HepG2 (cell line): ENCODE measurements at regions not wholly inside any gene's neighbourhood (a gene's known extent, or its start where the extent isn't known, plus 50 kb on each side); places are given as distances from the start of the nearest gene placed in this dataset.

Experiments used
- ATAC-seq: fragments of 200-7000 bp; cut with Tn5 transposase; 3 replicates; pipeline ENCODE4 v1.9.1; 2020; ENCODE audit warnings: mild to moderate bottlenecking, moderate library complexity
- BruUV-seq: library from RNA; stranded (reverse); fragments of 400-500 nt; replicated peaks from 2 replicates; lab custom pipeline; 2021; lab: Mats Ljungman, UMichigan
- CTCF ChIA-PET: fragments of 300-600 bp; formaldehyde crosslinking; extraction: SDS; loops from one replicate; lab custom pipeline; 2021; ENCODE audit warnings: low total read pairs, inconsistent platforms, low intra/inter-chr PET ratio; lab: Yijun Ruan, JAX
- POLR2A ChIA-PET: fragments of 350-600 bp; sonication (Branson Sonifier 250); formaldehyde crosslinking; loops from one replicate; lab custom pipeline; 2020; ENCODE audit warnings: antibody characterized with exemption, inconsistent platforms; lab: Yijun Ruan, JAX
- DNase-seq: peaks from one replicate; pipeline ENCODE4 v3.0.0-alpha.2; 2015; ENCODE audit warnings: low spot score
- FAIRE-seq: peaks from 3 replicates; lab custom pipeline; 2011; peaks lifted over from hg19 to GRCh38; lab: Jason Lieb, UNC
- H2AFZ ChIP-seq: one replicate; pipeline ENCODE4 v1.6.1; 2011; ENCODE audit warnings: low read length, inconsistent platforms
- H3K27ac ChIP-seq: fragments of 300-600 bp; 3 replicates; pipeline ENCODE4 v1.8.0; 2011; ENCODE audit warnings: mixed run types, mild to moderate bottlenecking, mixed read lengths, low read length, inconsistent platforms; ENCODE audit not compliant: insufficient read depth; ENCODE audit errors: extremely low read length
- H3K27me3 ChIP-seq, 2 experiments: fragments of 200-600 bp in 1 of 2; 2 replicates in 1 of 2; 3 replicates in 1 of 2; pipeline versions ENCODE4 v1.6.0 to v1.8.0; 2011; ENCODE audit warnings: low read length in 2 of 2, mild to moderate bottlenecking in 2 of 2, moderate library complexity in 2 of 2, inconsistent platforms in 1 of 2; ENCODE audit not compliant: insufficient read depth in 2 of 2, control insufficient read depth in 1 of 2
- H3K36me3 ChIP-seq, 2 experiments: fragments of 200-600 bp in 1 of 2; replicated peaks in 1 of 2; 2 replicates in 1 of 2; 3 replicates in 1 of 2; pipeline versions ENCODE4 v1.5.1 to v1.8.0; 2011; ENCODE audit warnings: low read length in 2 of 2, inconsistent platforms in 1 of 2; ENCODE audit not compliant: insufficient read depth in 2 of 2, control insufficient read depth in 1 of 2
- H3K4me1 ChIP-seq: 2 replicates; pipeline ENCODE4 v1.5.1; 2012; ENCODE audit warnings: low read length, inconsistent platforms; ENCODE audit not compliant: insufficient read depth
- H3K4me2 ChIP-seq: 2 replicates; pipeline ENCODE4 v1.6.0; 2011; ENCODE audit warnings: low read depth, low read length, inconsistent platforms
- H3K4me3 ChIP-seq, 3 experiments: fragments of 200-600 bp in 1 of 3; sonication (generic), shearing (Covaris generic) in 1 of 3; replicated peaks in 1 of 3; 2 replicates each; pipeline ENCODE4 v1.5.1; 2011 to 2016; ENCODE audit warnings: low read length in 3 of 3, inconsistent platforms in 2 of 3, low read depth in 2 of 3, mild to moderate bottlenecking in 2 of 3, control low read depth in 1 of 3, mixed read lengths in 1 of 3; ENCODE audit not compliant: insufficient read depth in 1 of 3
- H3K79me2 ChIP-seq: one replicate; pipeline ENCODE4 v1.6.1; 2011; ENCODE audit warnings: low read length, inconsistent platforms; ENCODE audit not compliant: insufficient read depth
- H3K9ac ChIP-seq: 2 replicates; pipeline ENCODE4 v1.6.0; 2011; ENCODE audit warnings: mild to moderate bottlenecking, low read depth, low read length, inconsistent platforms; ENCODE audit not compliant: insufficient read depth
- H3K9me3 ChIP-seq: 2 replicates; pipeline ENCODE4 v1.5.1; 2012; ENCODE audit warnings: mild to moderate bottlenecking, low read length
- H4K20me1 ChIP-seq: 2 replicates; pipeline ENCODE4 v1.6.0; 2011; ENCODE audit warnings: inconsistent platforms, mild to moderate bottlenecking, low read length, moderate library complexity; ENCODE audit not compliant: insufficient read depth
- AGO2 ChIP-seq: fragments of 200-400 bp; formaldehyde crosslinking; optimal IDR thresholded peaks from 2 replicates; pipeline ENCODE3; 2017; ENCODE audit warnings: mild to moderate bottlenecking, low read depth, low read length, moderate library complexity
- EZH2 ChIP-seq: conservative IDR thresholded peaks from 2 replicates; pipeline ENCODE4 v1.6.1; 2012; ENCODE audit warnings: mild to moderate bottlenecking, low read depth, low read length, moderate library complexity
- LBX2 ChIP-seq: sonication (generic); formaldehyde crosslinking; IDR thresholded peaks from 2 replicates; pipeline ENCODE4 v1.5.0; 2020; ENCODE audit warnings: missing genetic modification reagents, mild to moderate bottlenecking, borderline replicate concordance
- MNT ChIP-seq: fragments of 450-650 bp; IDR thresholded peaks from 2 replicates; pipeline ENCODE4 v1.6.1; 2016
- SNAPC4 ChIP-seq: sonication (generic); formaldehyde crosslinking; IDR thresholded peaks from 2 replicates; pipeline ENCODE4 v1.4.0; 2020; ENCODE audit warnings: mild to moderate bottlenecking, missing genetic modification reagents
- SYNCRIP ChIP-seq: fragments of 200-400 bp; formaldehyde crosslinking; IDR thresholded peaks from 2 replicates; pipeline ENCODE4 v1.6.1; 2018; ENCODE audit warnings: mild to moderate bottlenecking, low read depth, low read length; ENCODE audit not compliant: insufficient read depth
- ZNF878 ChIP-seq: sonication (generic); formaldehyde crosslinking; IDR thresholded peaks from 2 replicates; pipeline ENCODE4 v1.8.1; 2023; ENCODE audit warnings: mild to moderate bottlenecking, missing genetic modification reagents, moderate library complexity
- WGBS: methylation state at CpG from one replicate; pipeline ENCODE4 v1.1.6; 2017; ENCODE audit warnings: low lambda C conversion rate; 5-methylcytosine and 5-hydroxymethylcytosine counted together
- in situ Hi-C: cut with HindIII; loops from 2 replicates; pipeline ENCODE4 v1.10.0; 2017; ENCODE audit warnings: low pct_unique_long_range_greater_than_20kb; ENCODE audit not compliant: extremely low pct_ligation_motif_present
- intact Hi-C: fragments of 100-400 bp; cut with micrococcal nuclease; formaldehyde crosslinking; loops from one replicate; pipeline ENCODE4 v1.10.0; 2022; ENCODE audit not compliant: unreplicated experiment

- ATAC-seq (no peak), FAIRE-seq (no peak), DNase-seq (no peak)
- CTCF ChIA-PET = no interaction called here
- TF ChIP-seq MNT (no peak), LBX2 (CRISPR knock-in tag) (no peak), AGO2 (no peak), EZH2 (no peak), ZNF878 (no peak), SNAPC4 (CRISPR knock-in tag) (no peak), SYNCRIP (no peak)
- H3K27ac ChIP-seq = no peak overlapping the region
- BruUV-seq = no TSS peak
- H3K27me3 ChIP-seq = no peaks in the 10 kb centered on the region
- POLR2A ChIA-PET = no interaction called here
- H3K4me3 ChIP-seq = no peak overlapping the region
- no peaks in the 10 kb centered on the region for H4K20me1 ChIP-seq
- H2AFZ ChIP-seq = no peak overlapping the region
- 34% methylated on average over 1 of the region's 1 CpG for WGBS
- in situ Hi-C loops (no loop called here), intact Hi-C loops (no loop called here)
- H3K9me3 ChIP-seq = no peaks in the 10 kb centered on the region
- no peak overlapping the region for H3K9ac ChIP-seq
- H3K4me2 ChIP-seq = no peak overlapping the region
- H3K36me3 ChIP-seq = no peaks in the 10 kb centered on the region
- H3K4me1 ChIP-seq = no peaks in the 10 kb centered on the region
- no peaks in the 10 kb centered on the region for H3K79me2 ChIP-seq
These were observed 362.6 kb downstream of the LRIG3 start for GRCh38 chr12:58557661-58558060.
